CD4-positive, alpha-beta T cell (primary cell): ENCODE measurements at regions not wholly inside any gene's neighbourhood (a gene's known extent, or its start where the extent isn't known, plus 50 kb on each side); places are given as distances from the start of the nearest gene placed in this dataset.

ENCODE experiments used
- ATAC-seq: fragments of 200-7000 bp; cut with Tn5 transposase; one replicate; pipeline ENCODE4 v1.10.0; 2022; ENCODE audit warnings: mild to moderate bottlenecking; ENCODE audit not compliant: poor library complexity
- CTCF ChIA-PET: fragments of 350-600 bp; sonication (Branson Sonifier 250); formaldehyde crosslinking; loops from one replicate; lab custom pipeline; 2021; ENCODE audit warnings: antibody characterized with exemption, inconsistent platforms; lab: Charles Lee
- POLR2A ChIA-PET: fragments of 350-600 bp; sonication (Branson Sonifier 250); formaldehyde crosslinking; loops from one replicate; lab custom pipeline; 2021; ENCODE audit warnings: antibody characterized with exemption, inconsistent platforms; lab: Charles Lee
- DNase-seq, 14 experiments: peaks; one replicate each; pipeline ENCODE4 v3.0.0-alpha.2; 2013 to 2020; ENCODE audit warnings: mixed read lengths in 2 of 14
- H3K27ac ChIP-seq, 2 donors: one replicate each; pipeline versions ENCODE4 v1.5.1 to v1.7.0; 2013; ENCODE audit warnings: low read length in 2 of 2, low read depth in 1 of 2, mild to moderate bottlenecking in 1 of 2
- H3K27me3 ChIP-seq, 2 experiments: 1 replicate in 1 of 2; 2 replicates in 1 of 2; pipeline versions ENCODE4 v1.6.1 to v1.7.0; 2013; ENCODE audit warnings: low read length in 2 of 2, control low read depth in 1 of 2, mild to moderate bottlenecking in 1 of 2, moderate library complexity in 1 of 2; ENCODE audit not compliant: insufficient read depth in 2 of 2, control insufficient read depth in 1 of 2
- H3K36me3 ChIP-seq: one replicate; pipeline ENCODE4 v1.6.1; 2013; ENCODE audit warnings: low read length, control low read depth; ENCODE audit not compliant: insufficient read depth
- H3K4me1 ChIP-seq: one replicate; pipeline ENCODE4 v1.6.1; 2013; ENCODE audit warnings: low read length, control low read depth; ENCODE audit not compliant: insufficient read depth
- H3K4me3 ChIP-seq: one replicate; pipeline ENCODE4 v1.5.1; 2013; ENCODE audit warnings: mild to moderate bottlenecking, low read length, moderate library complexity
- H3K9me3 ChIP-seq, 2 experiments: 1 replicate in 1 of 2; 2 replicates in 1 of 2; pipeline versions ENCODE4 v1.6.1 to v1.7.0; 2013; ENCODE audit warnings: low read length in 2 of 2, mild to moderate bottlenecking in 2 of 2, control low read depth in 1 of 2, moderate library complexity in 1 of 2; ENCODE audit not compliant: control insufficient read depth in 1 of 2, insufficient read depth in 1 of 2
- H3K27ac Mint-ChIP-seq: one replicate; pipeline ENCODE4 v1.8.0; 2020; ENCODE audit warnings: mixed read lengths
- H3K27me3 Mint-ChIP-seq: one replicate; pipeline ENCODE4 v1.8.0; 2021; ENCODE audit warnings: mixed read lengths
- H3K36me3 Mint-ChIP-seq: one replicate; pipeline ENCODE4 v1.8.0; 2021; ENCODE audit warnings: low read depth, mixed read lengths
- H3K4me1 Mint-ChIP-seq: one replicate; pipeline ENCODE4 v1.8.0; 2021; ENCODE audit warnings: low read depth, mixed read lengths
- H3K4me3 Mint-ChIP-seq: one replicate; pipeline ENCODE4 v1.8.0; 2020; ENCODE audit warnings: mild to moderate bottlenecking, mixed read lengths
- H3K9me3 Mint-ChIP-seq: one replicate; pipeline ENCODE4 v1.8.0; 2020; ENCODE audit warnings: mixed read lengths
- intact Hi-C, 2 experiments: fragments of 100-400 bp; cut with DNase I in 1 of 2; cut with micrococcal nuclease in 1 of 2; formaldehyde crosslinking; loops; one replicate each; pipeline versions ENCODE4 v1.15.1 to v1.9.0; 2023 to 2025; cut with DNase I, micrococcal nuclease
- TF ChIP-seq, protein P1 (sequence below): fragments of 200-600 bp; IDR thresholded peaks from one replicate; pipeline ENCODE4 v1.8.0; 2022; ENCODE audit warnings: antibody characterized with exemption, mild to moderate bottlenecking

DNA sequence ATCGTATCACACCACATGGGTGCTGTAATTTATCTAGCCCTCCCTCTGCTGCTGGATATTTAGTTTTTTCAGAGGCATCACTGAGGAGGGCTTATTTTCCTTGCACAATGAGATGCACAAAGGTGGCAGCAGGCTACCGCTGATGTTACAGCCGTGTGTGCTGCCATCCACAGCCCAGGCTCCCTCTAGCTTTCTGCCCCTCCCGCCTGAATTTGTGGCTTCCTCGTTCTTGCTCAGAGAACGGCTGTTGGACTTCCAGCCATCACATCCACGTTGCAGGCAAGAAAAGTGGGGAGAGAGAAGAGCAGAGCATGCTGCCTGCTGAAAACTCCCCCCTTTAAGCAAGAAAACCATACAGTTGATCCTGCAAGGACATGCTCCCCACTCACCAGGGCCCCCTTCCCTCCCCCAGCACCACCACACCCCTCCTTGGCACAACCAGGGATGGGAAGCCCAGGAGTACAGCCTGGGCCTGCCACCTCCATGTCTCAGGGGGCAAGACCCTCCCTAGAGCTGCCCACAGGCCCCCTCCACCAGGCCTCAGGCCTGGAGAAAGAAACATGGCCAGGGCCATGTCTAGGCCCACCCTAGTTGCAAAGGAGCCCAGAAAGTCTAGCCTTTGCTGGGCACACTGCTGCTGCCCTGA lies 102.6 kb downstream of the MRPL14 start:
- peaks cover 10% of the 10 kb centered on the region for H3K27me3 Mint-ChIP-seq
- Histone ChIP-seq H3K4me3 (no peak overlapping the region), H3K27me3 (peaks cover 0 to 4% of the 10 kb centered on the region in 2 experiments), H3K36me3 (no peaks in the 10 kb centered on the region), H3K4me1 (no peaks in the 10 kb centered on the region), H3K9me3 (no peaks in the 10 kb centered on the region), H3K27ac (no peak overlapping the region)
- no peak for ATAC-seq
- CTCF ChIA-PET, result no interaction called here
- intact Hi-C loops, result no loop called here
- POLR2A ChIA-PET, result no interaction called here
- no peaks in the 10 kb centered on the region for H3K36me3 Mint-ChIP-seq
- no peaks in the 10 kb centered on the region for H3K9me3 Mint-ChIP-seq
- no peak overlapping the region for H3K4me3 Mint-ChIP-seq
- DNase-seq, result no peak
- H3K4me1 Mint-ChIP-seq, result no peaks in the 10 kb centered on the region
- TF ChIP-seq, protein P1, sequence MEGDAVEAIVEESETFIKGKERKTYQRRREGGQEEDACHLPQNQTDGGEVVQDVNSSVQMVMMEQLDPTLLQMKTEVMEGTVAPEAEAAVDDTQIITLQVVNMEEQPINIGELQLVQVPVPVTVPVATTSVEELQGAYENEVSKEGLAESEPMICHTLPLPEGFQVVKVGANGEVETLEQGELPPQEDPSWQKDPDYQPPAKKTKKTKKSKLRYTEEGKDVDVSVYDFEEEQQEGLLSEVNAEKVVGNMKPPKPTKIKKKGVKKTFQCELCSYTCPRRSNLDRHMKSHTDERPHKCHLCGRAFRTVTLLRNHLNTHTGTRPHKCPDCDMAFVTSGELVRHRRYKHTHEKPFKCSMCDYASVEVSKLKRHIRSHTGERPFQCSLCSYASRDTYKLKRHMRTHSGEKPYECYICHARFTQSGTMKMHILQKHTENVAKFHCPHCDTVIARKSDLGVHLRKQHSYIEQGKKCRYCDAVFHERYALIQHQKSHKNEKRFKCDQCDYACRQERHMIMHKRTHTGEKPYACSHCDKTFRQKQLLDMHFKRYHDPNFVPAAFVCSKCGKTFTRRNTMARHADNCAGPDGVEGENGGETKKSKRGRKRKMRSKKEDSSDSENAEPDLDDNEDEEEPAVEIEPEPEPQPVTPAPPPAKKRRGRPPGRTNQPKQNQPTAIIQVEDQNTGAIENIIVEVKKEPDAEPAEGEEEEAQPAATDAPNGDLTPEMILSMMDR, result no peak
- no peak overlapping the region for H3K27ac Mint-ChIP-seq

DNA sequence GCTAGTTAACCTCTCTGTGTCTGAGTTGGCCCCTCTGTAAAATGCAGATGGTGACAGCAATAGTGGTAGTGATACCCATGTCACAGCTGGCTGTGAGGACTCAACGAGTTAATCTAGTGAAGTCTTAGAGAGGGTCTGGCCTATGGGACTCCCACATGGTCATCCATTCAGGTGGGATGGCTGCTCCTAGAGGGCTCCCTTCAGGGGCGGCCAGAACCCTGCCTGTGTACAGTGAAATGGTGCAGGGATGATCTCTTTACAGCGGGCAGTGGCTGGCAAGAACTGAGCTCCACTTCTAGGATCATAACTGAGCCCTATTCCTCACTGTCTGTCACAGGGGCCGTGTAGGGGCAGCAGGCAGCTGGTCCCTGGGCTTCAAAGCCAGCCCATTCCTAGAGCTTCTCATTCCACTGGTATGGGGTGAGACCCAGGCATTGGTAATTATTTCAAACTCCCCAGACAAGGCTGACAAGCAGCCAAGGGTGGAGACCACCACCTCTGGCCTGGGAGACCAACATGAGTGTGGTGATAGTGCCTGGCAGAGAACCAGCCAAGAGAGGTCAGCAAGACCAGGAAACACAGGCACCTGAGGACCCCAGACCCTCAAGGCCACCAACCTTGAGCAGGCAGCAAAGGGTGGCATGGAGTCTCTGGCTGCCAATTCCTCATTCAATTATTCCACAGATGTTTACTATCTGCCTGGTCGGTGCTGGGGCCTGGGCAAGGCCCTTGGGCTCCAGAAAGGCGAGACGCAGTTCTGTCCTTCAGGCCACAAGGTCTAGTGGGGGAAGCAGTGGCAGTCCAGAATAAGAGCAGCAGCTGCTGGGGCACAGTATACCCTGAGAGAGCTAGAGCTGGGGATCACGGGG lies 103.4 kb downstream of the MRPL14 start:
- Mint-ChIP-seq H3K4me3 (no peak overlapping the region), H3K27me3 (peaks cover 10% of the 10 kb centered on the region), H3K36me3 (no peaks in the 10 kb centered on the region), H3K4me1 (no peaks in the 10 kb centered on the region), H3K27ac (no peak overlapping the region), H3K9me3 (no peaks in the 10 kb centered on the region)
- Histone ChIP-seq H3K27ac (no peak overlapping the region), H3K4me1 (no peaks in the 10 kb centered on the region), H3K36me3 (no peaks in the 10 kb centered on the region), H3K4me3 (no peak overlapping the region), H3K27me3 (peaks cover 0 to 4% of the 10 kb centered on the region in 2 experiments), H3K9me3 (no peaks in the 10 kb centered on the region)
- ChIA-PET CTCF (no interaction called here), POLR2A (no interaction called here)
- TF ChIP-seq, protein P1, result no peak
- ATAC-seq, result no peak
- no peak for DNase-seq
- intact Hi-C loops, result no loop called here

DNA sequence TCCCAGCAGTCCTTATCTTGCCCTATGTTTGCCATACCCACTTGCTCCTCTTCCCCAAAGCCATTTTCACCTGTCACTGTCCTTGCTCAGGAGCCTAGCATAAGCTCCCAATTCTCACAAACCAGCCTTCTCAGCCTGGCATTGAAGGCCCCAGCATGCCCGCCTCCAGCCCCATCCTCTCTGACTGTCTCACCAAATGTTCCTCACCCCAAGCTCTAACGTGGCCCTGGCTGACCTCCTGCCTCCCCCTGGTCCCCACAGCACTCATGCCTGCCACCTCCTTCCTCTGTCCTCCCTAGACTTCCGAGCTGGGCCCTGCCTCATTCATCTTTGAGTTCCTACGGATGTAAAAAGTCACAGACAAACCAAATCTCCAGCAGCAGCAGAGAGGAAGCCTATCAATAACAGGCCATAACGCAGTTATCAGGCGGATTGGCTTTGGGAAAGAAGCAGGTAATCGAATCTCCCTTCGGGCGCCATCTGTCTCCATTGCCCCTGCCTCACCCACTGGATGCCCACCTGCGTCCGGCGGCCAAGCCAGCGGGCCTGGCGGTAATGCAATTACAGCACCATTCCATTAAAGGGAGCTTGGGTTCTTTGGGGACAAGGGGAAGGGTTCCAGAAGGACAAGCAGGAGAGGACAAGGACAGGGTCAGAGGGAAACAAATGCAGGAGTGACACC lies 104.4 kb downstream of the MRPL14 start:
- ATAC-seq (no peak), DNase-seq (no peak)
- intact Hi-C loops, result no loop called here
- no peaks in the 10 kb centered on the region for H3K9me3 Mint-ChIP-seq
- H3K4me1 ChIP-seq, result no peaks in the 10 kb centered on the region
- H3K36me3 ChIP-seq, result no peaks in the 10 kb centered on the region
- H3K36me3 Mint-ChIP-seq, result no peaks in the 10 kb centered on the region
- CTCF ChIA-PET, result no interaction called here
- H3K27me3 ChIP-seq, result peaks cover 0 to 4% of the 10 kb centered on the region in 2 experiments
- POLR2A ChIA-PET, result no interaction called here
- no peak overlapping the region for H3K4me3 Mint-ChIP-seq
- H3K4me1 Mint-ChIP-seq, result no peaks in the 10 kb centered on the region
- H3K27ac Mint-ChIP-seq, result no peak overlapping the region
- peaks cover 10% of the 10 kb centered on the region for H3K27me3 Mint-ChIP-seq
- H3K27ac ChIP-seq, result no peak overlapping the region
- TF ChIP-seq, protein P1, result no peak
- H3K4me3 ChIP-seq, result no peak overlapping the region
- H3K9me3 ChIP-seq, result no peaks in the 10 kb centered on the region
